CD14-positive monocyte (primary cell): ENCODE measurements at regions not wholly inside any gene's neighbourhood (a gene's known extent, or its start where the extent isn't known, plus 50 kb on each side); places are given as distances from the start of the nearest gene placed in this dataset.

Source experiments
- DNase-seq, 3 donors: peaks; one replicate each; pipeline ENCODE4 v3.0.0-alpha.2; 2011 to 2022
- H2AFZ ChIP-seq: 2 replicates; pipeline ENCODE4 v1.6.0; 2012; ENCODE audit warnings: mild to moderate bottlenecking, low read depth, low read length, inconsistent platforms; ENCODE audit not compliant: insufficient read depth, poor library complexity, severe bottlenecking
- H3K27ac ChIP-seq, 2 donors: 1 replicate in 1 of 2; 2 replicates in 1 of 2; pipeline ENCODE4 v1.5.1; 2012 to 2013; ENCODE audit warnings: low read length in 2 of 2, control low read depth in 1 of 2, inconsistent platforms in 1 of 2, low read depth in 1 of 2, mild to moderate bottlenecking in 1 of 2
- H3K27me3 ChIP-seq, 2 donors: one replicate each; pipeline versions ENCODE4 v1.6.0 to v1.6.1; 2011 to 2013; ENCODE audit warnings: low read length in 2 of 2; ENCODE audit not compliant: control insufficient read depth in 2 of 2, insufficient read depth in 2 of 2
- H3K36me3 ChIP-seq, 2 donors: replicated peaks in 1 of 2; 1 replicate in 1 of 2; 2 replicates in 1 of 2; pipeline versions ENCODE4 v1.5.1 to v1.6.1; 2012 to 2013; ENCODE audit warnings: low read length in 2 of 2, control low read depth in 1 of 2, inconsistent platforms in 1 of 2, mild to moderate bottlenecking in 1 of 2; ENCODE audit not compliant: insufficient read depth in 2 of 2, control insufficient read depth in 1 of 2
- H3K4me1 ChIP-seq, 2 donors: 1 replicate in 1 of 2; 2 replicates in 1 of 2; pipeline versions ENCODE4 v1.5.1 to v1.6.1; 2012 to 2013; ENCODE audit warnings: low read length in 2 of 2, control low read depth in 1 of 2, inconsistent platforms in 1 of 2, mild to moderate bottlenecking in 1 of 2, moderate library complexity in 1 of 2; ENCODE audit not compliant: insufficient read depth in 2 of 2, control insufficient read depth in 1 of 2
- H3K4me2 ChIP-seq: replicated peaks from 2 replicates; pipeline ENCODE3; 2012; ENCODE audit warnings: low read length, moderate library complexity, mild to moderate bottlenecking; ENCODE audit not compliant: poor library complexity, severe bottlenecking; ENCODE audit errors: extremely low read depth
- H3K4me3 ChIP-seq, 3 experiments: fragments of 200-600 bp in 1 of 3; sonication (generic) in 1 of 3; replicated peaks in 1 of 3; 1 replicate in 2 of 3; 2 replicates in 1 of 3; pipeline ENCODE4 v1.5.1; 2011 to 2013; ENCODE audit warnings: low read length in 3 of 3, mild to moderate bottlenecking in 3 of 3, control low read depth in 2 of 3, low read depth in 2 of 3, inconsistent platforms in 1 of 3, moderate library complexity in 1 of 3
- H3K79me2 ChIP-seq: 2 replicates; pipeline ENCODE4 v1.6.0; 2012; ENCODE audit warnings: mild to moderate bottlenecking, control low read depth, inconsistent platforms, low read length, moderate library complexity; ENCODE audit not compliant: insufficient read depth
- H3K9ac ChIP-seq: 2 replicates; pipeline ENCODE4 v1.6.0; 2017; ENCODE audit warnings: low read length, mild to moderate bottlenecking; ENCODE audit not compliant: insufficient read depth, poor library complexity, severe bottlenecking
- H3K9me3 ChIP-seq, 2 donors: replicated peaks in 1 of 2; 1 replicate in 1 of 2; 2 replicates in 1 of 2; pipeline versions ENCODE4 v1.5.1 to v1.6.1; 2012 to 2013; ENCODE audit warnings: low read length in 2 of 2, control low read depth in 1 of 2; ENCODE audit not compliant: control insufficient read depth in 1 of 2, insufficient read depth in 1 of 2
- H4K20me1 ChIP-seq: 2 replicates; pipeline ENCODE4 v1.6.0; 2012; ENCODE audit warnings: mild to moderate bottlenecking, low read length, control low read depth, moderate library complexity; ENCODE audit not compliant: insufficient read depth
- H3K27ac Mint-ChIP-seq, 7 donors: one replicate each; pipeline ENCODE4 v1.8.0; 2020; ENCODE audit warnings: mild to moderate bottlenecking in 7 of 7, mixed read lengths in 7 of 7, moderate library complexity in 6 of 7, inconsistent platforms in 2 of 7
- H3K27me3 Mint-ChIP-seq, 3 donors: one replicate each; pipeline ENCODE4 v1.8.0; 2021 to 2022; ENCODE audit warnings: low read depth in 3 of 3, mild to moderate bottlenecking in 3 of 3, mixed read lengths in 3 of 3, moderate library complexity in 3 of 3, inconsistent platforms in 1 of 3
- H3K36me3 Mint-ChIP-seq, 2 donors: one replicate each; pipeline ENCODE4 v1.8.0; 2020; ENCODE audit warnings: mixed read lengths in 2 of 2, inconsistent platforms in 1 of 2, mild to moderate bottlenecking in 1 of 2
- H3K4me1 Mint-ChIP-seq: one replicate; pipeline ENCODE4 v1.8.0; 2020; ENCODE audit warnings: mild to moderate bottlenecking, mixed read lengths
- H3K4me3 Mint-ChIP-seq, 2 donors: one replicate each; pipeline ENCODE4 v1.8.0; 2020; ENCODE audit warnings: mild to moderate bottlenecking in 2 of 2, mixed read lengths in 2 of 2, moderate library complexity in 1 of 2
- H3K9me3 Mint-ChIP-seq, 7 donors: one replicate each; pipeline ENCODE4 v1.8.0; 2020 to 2022; ENCODE audit warnings: mixed read lengths in 7 of 7, mild to moderate bottlenecking in 6 of 7, moderate library complexity in 6 of 7, inconsistent platforms in 2 of 7
- CTCF ChIP-seq: fragments of 200-600 bp; IDR thresholded peaks from one replicate; pipeline ENCODE4 v1.8.0; 2022; ENCODE audit warnings: antibody characterized with exemption, mild to moderate bottlenecking
- WGBS: methylation state at CpG from one replicate; pipeline ENCODE4 v1.1.5; 2013; ENCODE audit warnings: missing lambda C conversion rate; ENCODE audit not compliant: insufficient coverage; 5-methylcytosine and 5-hydroxymethylcytosine counted together
- intact Hi-C, 2 donors: fragments of 100-400 bp; cut with micrococcal nuclease; formaldehyde crosslinking; loops; one replicate each; pipeline versions ENCODE4 v1.15.0 to v1.15.1; 2023

GRCh38 chr12:4969405-4969804, 59.7 kb downstream of the KCNA1 start:
- H3K27ac ChIP-seq = no peak overlapping the region
- H3K9me3 ChIP-seq = no peaks in the 10 kb centered on the region
- no peaks in the 10 kb centered on the region for H3K36me3 Mint-ChIP-seq
- H3K4me1 Mint-ChIP-seq = peaks cover 5% of the 10 kb centered on the region
- no peaks in the 10 kb centered on the region for H3K79me2 ChIP-seq
- H3K36me3 ChIP-seq = no peaks in the 10 kb centered on the region
- intact Hi-C loops = no loop called here
- H2AFZ ChIP-seq = no peak overlapping the region
- DNase-seq = no peak
- no peaks in the 10 kb centered on the region for H4K20me1 ChIP-seq
- no peak overlapping the region for H3K9ac ChIP-seq
- no peak overlapping the region for H3K4me2 ChIP-seq
- H3K4me3 Mint-ChIP-seq = no peak overlapping the region
- peaks cover 4 to 10% (median 9%) of the 10 kb centered on the region in 3 donors for H3K27me3 Mint-ChIP-seq
- no peak for TF ChIP-seq CTCF
- H3K4me1 ChIP-seq = no peaks in the 10 kb centered on the region
- H3K4me3 ChIP-seq = no peak overlapping the region
- H3K27ac Mint-ChIP-seq = no peak overlapping the region
- H3K9me3 Mint-ChIP-seq = peaks cover 0 to 2% (median 0%) of the 10 kb centered on the region in 7 donors
- H3K27me3 ChIP-seq = no peaks in the 10 kb centered on the region
- WGBS = no CpG with 5 or more reads among the region's 3 CpGs

GRCh38 chr12:4974217-4974616, 64.5 kb downstream of the KCNA1 start:
- no peaks in the 10 kb centered on the region for H4K20me1 ChIP-seq
- no peak for DNase-seq
- no peak overlapping the region for H3K4me3 ChIP-seq
- TF ChIP-seq CTCF = no peak
- H2AFZ ChIP-seq = no peak overlapping the region
- H3K27ac ChIP-seq = no peak overlapping the region
- no peaks in the 10 kb centered on the region for H3K4me1 ChIP-seq
- H3K36me3 Mint-ChIP-seq = no peaks in the 10 kb centered on the region
- H3K9me3 ChIP-seq = no peaks in the 10 kb centered on the region
- peaks cover 0 to 2% (median 0%) of the 10 kb centered on the region in 7 donors for H3K9me3 Mint-ChIP-seq
- intact Hi-C loops = no loop called here
- H3K4me1 Mint-ChIP-seq = peaks cover 5% of the 10 kb centered on the region
- H3K4me2 ChIP-seq = no peak overlapping the region
- H3K27me3 ChIP-seq = no peaks in the 10 kb centered on the region
- no peak overlapping the region for H3K9ac ChIP-seq
- peaks cover 11 to 15% (median 12%) of the 10 kb centered on the region in 3 donors for H3K27me3 Mint-ChIP-seq
- no peaks in the 10 kb centered on the region for H3K36me3 ChIP-seq
- no peaks in the 10 kb centered on the region for H3K79me2 ChIP-seq
- H3K27ac Mint-ChIP-seq = no peak overlapping the region
- WGBS = 66% methylated on average over 2 of the region's 3 CpGs
- H3K4me3 Mint-ChIP-seq = no peak overlapping the region
